Large intestine (tissue), 3 donors: ENCODE measurements at regions not wholly inside any gene's neighbourhood (a gene's known extent, or its start where the extent isn't known, plus 50 kb on each side); places are given as distances from the start of the nearest gene placed in this dataset.

Experiments
- DNase-seq, 2 donors: peaks; one replicate each; pipeline versions ENCODE4 v3.0.0 to v3.0.0-alpha.2; 2013
- H3K27ac ChIP-seq: one replicate; pipeline ENCODE4 v1.5.1; 2013; ENCODE audit warnings: low read length
- H3K27me3 ChIP-seq: 2 replicates; pipeline ENCODE4 v1.6.1; 2013; ENCODE audit warnings: low read length; ENCODE audit not compliant: control insufficient read depth, insufficient read depth
- H3K36me3 ChIP-seq: 2 replicates; pipeline ENCODE4 v1.6.1; 2013; ENCODE audit warnings: low read length; ENCODE audit not compliant: control insufficient read depth, insufficient read depth
- H3K4me1 ChIP-seq: one replicate; pipeline ENCODE4 v1.6.1; 2013; ENCODE audit warnings: low read length; ENCODE audit not compliant: control insufficient read depth, insufficient read depth
- H3K4me3 ChIP-seq: one replicate; pipeline ENCODE4 v1.5.1; 2013; ENCODE audit warnings: low read length
- H3K9me3 ChIP-seq: one replicate; pipeline ENCODE4 v1.6.1; 2013; ENCODE audit warnings: mild to moderate bottlenecking, low read depth, low read length, moderate library complexity; ENCODE audit not compliant: control insufficient read depth
- WGBS: methylation state at CpG from one replicate; pipeline ENCODE4 v1.1.5; 2013; ENCODE audit warnings: low lambda C conversion rate; ENCODE audit not compliant: insufficient coverage; 5-methylcytosine and 5-hydroxymethylcytosine counted together

- Histone ChIP-seq H3K9me3 (peaks cover 2% of the 10 kb centered on the region), H3K27ac (no peak overlapping the region), H3K27me3 (no peaks in the 10 kb centered on the region), H3K36me3 (no peaks in the 10 kb centered on the region), H3K4me1 (no peaks in the 10 kb centered on the region), H3K4me3 (no peak overlapping the region)
- no peak for DNase-seq
- no CpG with 5 or more reads among the region's 1 CpG for WGBS
These were observed 148.7 kb upstream of the TGFBR2 start for GRCh38 chr3:30457726-30458125.

GRCh38 chr3:30458376-30459171, 147.8 kb upstream of the TGFBR2 start:
- no peaks in the 10 kb centered on the region for H3K4me1 ChIP-seq
- no peak overlapping the region for H3K27ac ChIP-seq
- H3K27me3 ChIP-seq, result no peaks in the 10 kb centered on the region
- no peak for DNase-seq
- H3K9me3 ChIP-seq, result peaks cover 2% of the 10 kb centered on the region
- no peaks in the 10 kb centered on the region for H3K36me3 ChIP-seq
- no peak overlapping the region for H3K4me3 ChIP-seq
- WGBS, result 100% methylated on average over 1 of the region's 1 CpG

GRCh38 chr3:30461311-30461710, 145.1 kb upstream of the TGFBR2 start:
- Histone ChIP-seq H3K9me3 (peaks cover 2% of the 10 kb centered on the region), H3K27ac (no peak overlapping the region), H3K27me3 (no peaks in the 10 kb centered on the region), H3K36me3 (no peaks in the 10 kb centered on the region), H3K4me1 (no peaks in the 10 kb centered on the region), H3K4me3 (no peak overlapping the region)
- DNase-seq, result no peak
- WGBS, result 81% methylated on average over 2 of the region's 2 CpGs

GRCh38 chr3:30462721-30463470, 143.5 kb upstream of the TGFBR2 start:
- Histone ChIP-seq H3K4me3 (no peak overlapping the region), H3K27ac (no peak overlapping the region), H3K4me1 (no peaks in the 10 kb centered on the region), H3K36me3 (no peaks in the 10 kb centered on the region), H3K27me3 (no peaks in the 10 kb centered on the region), H3K9me3 (peaks cover 2% of the 10 kb centered on the region)
- no peak for DNase-seq
- 67% methylated on average over 1 of the region's 2 CpGs for WGBS

GRCh38 chr3:30464381-30464780, 142.0 kb upstream of the TGFBR2 start:
- H3K4me3 ChIP-seq, result no peak overlapping the region
- H3K36me3 ChIP-seq, result no peaks in the 10 kb centered on the region
- no peak for DNase-seq
- H3K9me3 ChIP-seq, result no peaks in the 10 kb centered on the region
- no peak overlapping the region for H3K27ac ChIP-seq
- H3K4me1 ChIP-seq, result no peaks in the 10 kb centered on the region
- H3K27me3 ChIP-seq, result no peaks in the 10 kb centered on the region

- DNase-seq, result no peak
- WGBS, result no CpG with 5 or more reads among the region's 2 CpGs
- no peaks in the 10 kb centered on the region for H3K9me3 ChIP-seq
- H3K36me3 ChIP-seq, result no peaks in the 10 kb centered on the region
- no peaks in the 10 kb centered on the region for H3K4me1 ChIP-seq
- H3K4me3 ChIP-seq, result no peak overlapping the region
- no peak overlapping the region for H3K27ac ChIP-seq
- H3K27me3 ChIP-seq, result no peaks in the 10 kb centered on the region
These were observed 140.9 kb upstream of the TGFBR2 start for GRCh38 chr3:30465454-30465853.

- Histone ChIP-seq H3K27ac (no peak overlapping the region), H3K4me3 (no peak overlapping the region), H3K9me3 (no peaks in the 10 kb centered on the region), H3K4me1 (no peaks in the 10 kb centered on the region), H3K36me3 (no peaks in the 10 kb centered on the region), H3K27me3 (no peaks in the 10 kb centered on the region)
- no CpG with 5 or more reads among the region's 1 CpG for WGBS
- DNase-seq, result no peak
These were observed 138.7 kb upstream of the TGFBR2 start for GRCh38 chr3:30467596-30468238.

- Histone ChIP-seq H3K4me1 (no peaks in the 10 kb centered on the region), H3K27ac (no peak overlapping the region), H3K27me3 (no peaks in the 10 kb centered on the region), H3K4me3 (no peak overlapping the region), H3K9me3 (no peaks in the 10 kb centered on the region), H3K36me3 (no peaks in the 10 kb centered on the region)
- no peak for DNase-seq
These were observed 137.3 kb upstream of the TGFBR2 start for GRCh38 chr3:30469133-30469532.

- Histone ChIP-seq H3K36me3 (no peaks in the 10 kb centered on the region), H3K9me3 (no peaks in the 10 kb centered on the region), H3K27ac (no peak overlapping the region), H3K4me3 (no peak overlapping the region), H3K27me3 (no peaks in the 10 kb centered on the region), H3K4me1 (no peaks in the 10 kb centered on the region)
- WGBS, result 89% methylated on average over 2 of the region's 2 CpGs
- DNase-seq, result no peak
These were observed 135.9 kb upstream of the TGFBR2 start for GRCh38 chr3:30470496-30470895.

GRCh38 chr3:30471066-30471465, 135.3 kb upstream of the TGFBR2 start:
- no CpG with 5 or more reads among the region's 2 CpGs for WGBS
- H3K9me3 ChIP-seq, result no peaks in the 10 kb centered on the region
- H3K36me3 ChIP-seq, result no peaks in the 10 kb centered on the region
- H3K4me1 ChIP-seq, result no peaks in the 10 kb centered on the region
- DNase-seq, result no peak
- H3K27ac ChIP-seq, result no peak overlapping the region
- H3K27me3 ChIP-seq, result no peaks in the 10 kb centered on the region
- no peak overlapping the region for H3K4me3 ChIP-seq
